Activated T-cell treated with anti-CD3 and anti-CD28 coated beads for 24 hours (primary cell): ENCODE measurements at regions not wholly inside any gene's neighbourhood (a gene's known extent, or its start where the extent isn't known, plus 50 kb on each side); places are given as distances from the start of the nearest gene placed in this dataset.

ENCODE experiments used
- DNase-seq: peaks from one replicate; pipeline ENCODE4 v3.0.0-alpha.2; 2020; ENCODE audit warnings: low read depth

DNA sequence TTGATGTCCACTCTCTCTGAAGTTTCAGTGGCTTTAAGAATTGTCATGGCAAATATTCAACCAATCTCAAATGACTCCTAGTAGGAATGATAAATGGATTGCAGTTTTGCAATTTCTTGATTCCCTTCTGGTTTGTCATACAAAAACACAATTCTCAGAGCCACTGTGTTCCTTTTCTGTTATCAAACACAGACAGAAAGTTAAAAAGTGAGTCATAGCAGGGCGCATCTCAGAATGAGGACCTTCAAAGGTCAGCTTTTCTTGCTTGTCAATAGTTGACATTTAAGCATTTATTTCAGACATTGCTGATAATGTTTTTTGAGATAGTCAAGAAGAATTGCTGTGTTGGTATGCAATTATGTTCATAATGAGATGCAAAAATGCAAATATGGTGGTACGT, 405.9 kb downstream of the NR2F2 start:
- DNase-seq, result no peak

DNA sequence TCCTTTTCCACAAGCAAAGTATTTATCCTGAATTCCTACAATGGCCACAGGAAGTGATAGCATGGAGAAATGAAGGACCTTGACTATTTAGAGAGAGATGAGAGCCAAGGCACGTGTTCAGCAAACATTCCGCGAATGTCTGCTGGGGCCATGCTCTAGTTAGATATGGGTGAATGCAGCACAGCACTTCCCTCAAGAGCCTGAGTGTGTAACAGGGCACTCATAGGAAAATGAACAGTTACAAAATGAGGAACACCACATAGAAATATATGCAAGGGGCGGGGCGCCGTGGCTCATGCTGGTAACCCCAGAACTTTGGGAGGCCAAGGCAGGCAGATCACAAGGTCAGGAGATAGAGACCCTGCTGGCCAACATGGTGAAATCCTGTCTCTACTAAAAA, 406.9 kb downstream of the NR2F2 start:
- DNase-seq, result no peak

DNA sequence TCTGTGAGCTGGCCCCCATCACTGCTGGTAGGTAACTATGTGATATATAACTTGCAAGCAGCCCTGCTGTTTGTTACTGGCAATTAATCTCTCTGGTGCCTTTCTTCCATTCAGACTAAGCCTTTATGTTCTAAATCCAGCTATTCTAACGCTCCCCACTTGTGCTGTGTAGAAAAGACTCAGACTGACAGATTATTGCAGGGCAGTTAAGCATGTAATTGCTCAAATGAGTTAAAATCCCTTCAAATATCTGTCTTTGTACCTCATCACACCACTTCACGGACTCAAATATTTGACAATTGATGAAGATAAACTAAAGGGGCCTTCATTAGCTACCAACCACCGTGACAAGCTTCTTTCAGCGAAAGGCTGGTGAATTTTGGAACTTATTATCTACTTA, 416.2 kb downstream of the NR2F2 start:
- DNase-seq, result no peak

DNA sequence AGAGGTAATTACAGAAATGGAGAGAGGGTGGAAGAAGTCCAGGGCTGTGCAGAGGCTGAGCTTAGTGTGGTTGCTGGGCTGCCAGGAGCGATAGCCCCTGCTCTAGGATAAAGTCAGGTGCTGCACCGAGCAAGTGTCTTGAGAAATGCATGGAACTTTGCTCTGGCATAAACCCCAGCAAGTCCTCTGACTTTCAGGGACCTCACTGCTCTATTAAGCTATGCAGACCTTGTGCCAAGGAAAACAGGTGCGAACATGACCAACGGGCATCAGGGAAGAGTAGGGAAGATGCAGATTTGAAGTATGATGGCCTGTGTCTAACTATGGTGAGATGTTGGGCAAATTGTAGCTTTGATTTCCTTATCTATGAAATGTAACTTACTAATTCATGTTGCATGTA, 416.8 kb downstream of the NR2F2 start:
- no peak for DNase-seq

DNA sequence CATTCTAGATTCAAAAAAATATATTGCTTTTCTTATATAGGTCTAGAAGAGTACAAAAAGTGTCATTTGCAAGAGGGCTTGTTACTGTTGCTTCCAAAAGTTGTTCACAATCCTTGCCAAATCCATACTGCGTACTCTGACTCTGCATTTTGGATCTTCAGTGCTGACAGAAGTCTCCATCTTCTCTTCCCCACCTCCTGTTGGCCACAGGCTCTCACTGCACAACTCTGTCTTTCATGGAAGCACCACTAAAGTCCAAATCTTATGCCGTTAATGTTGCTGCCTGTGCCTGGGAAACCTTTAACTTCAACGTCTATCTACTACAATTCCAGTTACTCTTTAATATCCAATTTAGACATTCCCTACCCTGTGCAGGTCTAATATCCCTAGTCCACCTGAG, 419.9 kb downstream of the NR2F2 start:
- no peak for DNase-seq

DNA sequence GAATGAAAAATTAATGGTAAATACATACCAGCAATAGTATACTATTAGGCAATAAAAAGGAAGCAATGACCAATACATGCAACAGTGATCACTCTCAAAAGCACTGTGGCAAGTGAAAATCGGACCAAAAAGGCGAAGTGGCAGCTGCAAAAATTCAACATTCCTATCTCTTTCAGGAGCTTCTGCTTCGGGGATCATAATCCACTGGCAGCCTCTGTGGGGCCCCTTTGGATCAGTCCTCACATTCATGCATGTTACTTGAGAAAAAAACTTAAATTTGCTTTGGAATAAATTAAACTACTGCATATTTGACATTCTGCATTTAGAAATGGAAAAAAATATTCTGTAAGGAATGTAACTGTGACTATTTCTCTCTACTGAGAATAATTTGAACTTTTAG, 425.6 kb downstream of the NR2F2 start:
- no peak for DNase-seq

DNA sequence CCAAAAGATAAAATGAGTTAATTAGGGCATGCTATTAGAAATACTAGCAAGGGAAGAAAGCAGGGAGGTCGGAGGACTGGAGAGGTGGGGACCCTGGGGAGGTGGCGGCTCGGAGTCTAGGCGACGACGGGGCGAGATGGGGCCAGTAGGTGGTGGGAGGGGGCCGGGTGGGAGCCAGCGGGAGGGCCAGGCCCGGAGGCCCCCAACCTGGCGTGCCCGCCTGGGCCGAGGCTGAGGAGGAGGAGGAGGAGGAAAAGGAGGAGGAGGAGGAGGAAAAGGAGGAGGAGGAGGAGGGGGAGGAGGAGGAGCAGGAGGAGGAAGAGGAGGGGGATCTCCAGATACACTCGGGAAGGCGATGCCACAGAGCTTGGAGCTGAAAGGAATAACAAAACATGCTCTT, 426.2 kb downstream of the NR2F2 start:
- no peak for DNase-seq

DNA sequence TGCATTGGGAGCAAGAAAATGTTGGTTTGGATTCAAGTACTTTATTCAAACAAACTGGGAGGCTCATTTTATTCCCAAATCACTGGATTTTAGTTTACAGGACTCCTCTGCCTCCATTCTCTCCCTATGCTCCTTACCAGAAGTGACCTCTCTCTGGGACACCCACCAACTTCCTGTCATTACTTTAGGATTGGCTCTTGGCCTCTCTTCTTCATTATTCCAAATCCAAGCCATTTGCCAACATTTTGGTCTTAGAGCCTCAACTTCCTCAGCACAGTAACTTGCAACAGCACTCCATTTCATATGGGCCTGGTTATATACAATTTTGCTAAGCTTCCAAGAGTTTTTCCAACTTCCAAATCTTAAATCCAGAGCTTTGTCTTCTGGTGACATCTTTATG, 432.1 kb downstream of the NR2F2 start:
- DNase-seq, result no peak

DNA sequence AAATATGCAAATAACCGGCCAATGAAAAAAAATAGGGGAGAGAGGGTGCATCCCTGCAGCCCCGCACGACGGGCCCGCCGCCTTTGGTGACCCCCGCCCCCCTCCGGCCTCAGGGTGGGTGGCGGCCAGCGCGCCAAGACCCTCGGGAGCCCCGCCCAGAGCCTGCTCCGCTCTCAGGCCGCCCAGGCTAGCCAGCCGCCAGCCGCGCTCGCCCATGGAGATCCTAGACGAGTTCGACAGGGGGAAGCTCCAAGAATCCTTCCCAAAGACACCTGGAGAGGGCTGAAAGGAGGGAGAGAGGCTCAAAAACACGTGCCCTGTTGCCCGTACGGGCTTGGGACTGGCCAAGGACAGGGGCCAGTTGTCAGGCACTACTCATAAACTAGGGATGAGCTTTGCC, 434.0 kb downstream of the NR2F2 start:
- no peak for DNase-seq

DNA sequence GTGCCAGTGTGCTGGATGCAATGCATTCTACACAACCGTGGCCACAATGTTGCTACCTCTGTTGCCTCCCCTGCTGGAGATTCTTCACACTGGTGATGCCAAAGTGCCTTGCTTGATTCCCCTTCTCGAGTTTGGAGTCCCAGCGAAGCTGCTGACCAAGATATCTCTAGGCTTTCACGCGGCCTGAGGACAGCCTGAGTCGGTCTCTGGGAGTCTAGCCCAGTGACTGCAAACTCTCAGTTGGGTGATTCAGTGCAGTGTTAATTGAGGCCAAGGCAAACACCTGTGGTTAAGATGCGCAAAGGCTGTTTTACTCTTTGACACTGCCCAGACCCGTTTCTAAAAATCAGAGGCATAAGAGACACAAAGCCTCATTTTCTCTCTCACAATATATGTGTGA, 434.4 kb downstream of the NR2F2 start:
- no peak for DNase-seq

DNA sequence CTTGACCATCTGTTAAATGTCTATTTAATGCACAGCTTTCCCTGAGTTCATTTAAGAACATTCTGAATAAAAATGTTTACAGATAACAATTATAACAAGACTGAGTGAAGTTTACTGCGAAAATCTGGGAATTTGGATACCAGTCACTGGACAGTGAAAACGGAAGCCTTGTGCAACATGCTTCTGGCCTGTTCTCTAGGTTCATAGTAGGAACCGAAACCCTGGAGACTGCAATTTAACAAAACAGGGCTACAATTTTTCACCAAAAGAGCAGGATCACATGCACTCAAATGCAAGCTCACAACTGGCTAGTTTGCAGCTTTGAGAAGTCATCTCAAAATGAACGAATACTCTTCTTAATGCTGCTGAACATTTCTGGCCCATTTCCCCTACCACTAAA, 435.9 kb downstream of the NR2F2 start:
- DNase-seq, result no peak

DNA sequence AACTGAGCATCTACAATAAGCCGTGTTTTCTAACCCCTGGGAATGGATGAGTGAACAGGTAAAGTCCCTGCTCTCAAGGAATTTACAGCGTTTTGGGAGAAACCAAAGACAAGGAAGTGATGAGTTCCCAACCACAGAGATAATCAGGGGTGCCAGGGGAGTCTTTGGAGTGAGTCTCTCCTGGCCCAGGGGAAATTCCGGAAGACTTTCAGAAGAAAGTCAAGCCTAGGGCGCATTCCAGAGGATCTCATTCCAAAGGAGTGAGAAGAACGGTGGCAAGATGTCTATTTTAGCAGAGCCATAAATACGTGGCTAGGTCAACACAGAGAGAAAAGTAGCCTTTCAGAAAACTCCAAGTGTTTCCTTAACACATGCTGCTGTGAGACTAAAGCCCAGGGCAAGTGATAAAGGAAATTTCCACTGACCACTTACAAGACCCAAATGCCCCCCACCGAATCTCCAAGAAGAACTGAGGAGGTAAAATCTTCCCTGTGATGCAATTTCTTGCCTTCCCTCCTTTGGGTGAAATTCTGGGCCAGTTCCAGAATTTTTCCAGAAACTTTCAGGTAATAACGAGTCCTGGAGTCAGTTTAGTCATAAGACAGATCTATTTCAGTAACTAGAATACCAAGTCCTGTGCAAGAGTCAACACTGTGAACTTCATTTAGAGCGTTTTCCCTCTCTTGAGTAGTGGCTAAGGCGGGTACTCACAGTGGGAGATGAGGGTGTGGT, 437.4 kb downstream of the NR2F2 start:
- no peak for DNase-seq

DNA sequence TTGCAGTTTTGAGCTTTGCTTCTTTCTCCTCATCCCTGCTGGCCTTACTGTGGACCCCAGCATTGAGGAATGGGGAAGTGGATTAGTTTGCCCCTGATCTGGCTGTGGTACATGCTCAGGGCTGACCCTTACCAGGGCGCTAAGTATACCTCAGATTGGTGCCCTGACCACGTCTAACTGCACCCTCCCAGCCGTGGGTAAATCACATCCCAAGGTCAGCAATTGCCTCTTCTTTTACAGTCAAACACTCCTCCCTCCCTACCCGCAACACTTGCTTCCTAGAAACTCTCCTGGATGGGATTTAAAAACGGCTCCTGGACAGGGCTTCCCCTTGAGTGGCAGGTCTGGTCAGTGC, 437.9 kb downstream of the NR2F2 start:
- no peak for DNase-seq

DNA sequence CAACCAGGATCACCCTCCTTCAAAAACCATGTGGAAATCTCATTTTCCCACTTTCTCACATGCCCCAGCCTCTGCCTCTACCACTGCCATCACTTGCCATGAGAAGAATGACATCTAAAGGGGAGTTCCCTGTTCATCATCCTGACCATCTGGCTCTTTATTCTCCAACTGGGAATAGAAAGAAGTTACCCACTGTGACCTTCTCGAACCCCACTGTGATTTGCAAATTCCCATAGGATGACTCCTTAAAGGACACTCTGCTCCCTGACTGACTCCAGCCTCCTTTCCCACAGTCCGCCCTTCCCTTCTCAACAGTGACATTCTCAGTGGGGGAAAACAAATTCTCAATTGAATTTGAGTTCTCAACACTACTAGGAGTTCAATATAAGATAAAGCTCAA, 440.5 kb downstream of the NR2F2 start:
- DNase-seq, result no peak

DNA sequence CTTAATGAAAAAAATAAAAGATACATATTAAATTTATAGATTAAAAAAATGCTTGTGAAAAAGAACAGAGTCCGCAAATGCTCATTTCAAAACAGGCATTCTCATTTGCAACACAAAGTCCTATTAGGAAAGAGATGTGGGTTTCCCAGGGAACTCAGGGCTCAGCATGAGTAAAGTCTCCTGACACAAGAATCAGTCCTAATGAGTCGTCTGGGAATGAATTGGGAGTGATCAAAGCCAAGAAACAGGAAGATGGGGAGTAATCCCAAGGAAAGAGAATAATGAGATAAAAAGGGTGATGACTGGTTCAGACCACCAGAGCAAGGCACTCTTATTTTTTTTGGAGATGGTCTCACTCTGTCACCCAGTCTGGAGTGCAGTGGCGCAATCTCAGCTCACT, 443.7 kb downstream of the NR2F2 start:
- no peak for DNase-seq

DNA sequence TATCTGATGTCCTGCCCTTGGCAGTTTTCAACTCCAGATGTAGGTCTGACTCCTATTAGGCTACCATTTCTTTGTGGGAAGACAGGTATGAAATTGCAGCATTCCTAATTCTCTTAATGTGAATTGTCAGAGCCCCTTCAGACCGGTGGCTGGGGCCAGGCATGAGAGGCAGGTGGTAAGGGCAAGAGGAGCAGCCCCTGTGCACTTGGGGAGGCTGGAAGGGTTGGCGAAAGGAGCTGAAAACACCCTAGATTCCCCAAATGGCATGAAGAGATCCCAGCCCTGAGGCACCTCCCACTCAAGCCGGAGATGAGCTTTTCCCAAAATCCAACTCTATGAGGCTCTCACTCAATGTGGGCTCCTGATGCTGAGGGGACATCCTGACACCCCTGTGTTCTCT, 453.2 kb downstream of the NR2F2 start:
- DNase-seq, result no peak

DNA sequence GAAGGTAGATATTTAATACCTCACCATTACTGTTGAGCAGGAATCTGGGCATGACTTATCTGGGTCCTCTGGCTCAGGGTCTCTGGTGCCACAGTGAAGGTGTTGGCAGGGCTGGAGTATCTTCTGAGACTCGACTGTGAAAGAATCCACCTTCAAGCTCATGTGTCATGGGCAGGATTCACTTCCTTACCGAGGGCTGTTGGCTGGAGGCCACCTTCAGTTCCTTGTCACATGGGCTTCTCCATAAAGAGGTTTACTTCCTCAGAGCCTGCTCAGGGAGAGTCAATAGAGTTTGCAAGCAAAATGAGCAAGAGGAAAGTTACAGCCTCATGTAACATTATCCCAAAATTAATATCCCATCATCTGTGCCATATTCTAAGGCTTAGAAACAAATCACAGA, 459.5 kb downstream of the NR2F2 start:
- DNase-seq, result no peak

DNA sequence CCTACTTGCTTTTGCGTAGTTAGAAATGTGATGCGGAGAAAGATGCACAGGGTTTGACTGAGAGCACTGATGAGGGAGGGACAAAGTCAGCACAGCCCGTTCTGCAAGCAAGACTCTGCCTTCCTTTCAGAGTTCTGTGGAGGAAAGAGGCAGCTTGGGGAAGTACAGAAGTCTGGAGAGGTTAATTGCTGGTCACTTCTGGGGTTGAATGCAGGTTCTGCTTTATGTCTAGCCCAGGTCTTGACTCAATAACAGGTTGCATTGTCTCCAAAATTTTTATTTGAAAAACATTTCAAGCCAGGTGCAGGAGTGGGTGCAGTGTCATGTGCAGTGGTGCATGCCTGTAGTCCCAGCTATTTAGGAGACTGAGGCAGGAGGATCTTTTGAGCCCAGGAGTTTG, 461.7 kb downstream of the NR2F2 start:
- no peak for DNase-seq

DNA sequence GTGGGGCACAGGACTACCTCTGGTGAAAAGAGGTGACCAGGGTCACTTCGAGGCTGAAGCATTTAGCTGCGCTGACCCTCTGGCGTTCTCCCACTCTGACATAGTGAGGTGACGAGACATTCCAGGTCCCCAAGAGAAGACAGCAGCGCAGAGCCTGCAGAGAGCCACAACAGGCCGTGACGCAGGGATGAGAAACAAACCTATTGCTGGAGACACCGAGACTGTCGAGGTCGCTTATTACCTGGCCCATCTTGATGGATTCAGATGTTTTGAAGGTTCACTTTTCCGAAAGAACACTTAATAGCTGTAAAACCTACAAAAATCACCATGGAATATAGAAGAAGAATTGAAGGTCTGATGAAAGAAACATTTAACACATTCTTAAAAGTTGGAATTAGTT, 466.3 kb downstream of the NR2F2 start:
- DNase-seq, result no peak

DNA sequence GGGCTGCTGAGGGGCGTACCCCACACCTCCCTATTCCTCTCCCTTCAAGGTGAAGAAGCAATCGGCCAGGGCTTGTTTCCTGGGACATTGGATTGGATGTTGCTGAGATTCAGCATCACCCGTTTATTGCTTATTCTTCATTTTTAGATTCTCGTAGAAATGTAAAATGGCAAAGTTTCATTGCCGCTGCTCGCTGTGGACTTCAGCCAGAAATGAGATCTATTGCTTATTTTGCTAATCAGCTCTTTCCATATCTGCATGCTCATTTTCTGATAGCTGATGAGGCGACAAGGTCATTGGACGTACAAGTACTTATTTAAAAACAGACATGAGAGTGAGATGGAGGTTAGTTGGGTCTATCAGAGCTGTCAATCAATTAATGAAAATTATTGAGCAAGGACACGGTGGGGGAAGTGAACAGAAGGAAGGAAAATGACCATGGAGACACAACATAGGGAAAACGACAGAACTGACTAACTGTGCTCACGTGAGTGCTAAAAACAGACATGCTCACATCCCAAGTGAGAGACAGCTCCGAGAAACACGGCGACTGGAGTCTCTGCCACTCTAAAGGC, 471.2 kb downstream of the NR2F2 start:
- no peak for DNase-seq

DNA sequence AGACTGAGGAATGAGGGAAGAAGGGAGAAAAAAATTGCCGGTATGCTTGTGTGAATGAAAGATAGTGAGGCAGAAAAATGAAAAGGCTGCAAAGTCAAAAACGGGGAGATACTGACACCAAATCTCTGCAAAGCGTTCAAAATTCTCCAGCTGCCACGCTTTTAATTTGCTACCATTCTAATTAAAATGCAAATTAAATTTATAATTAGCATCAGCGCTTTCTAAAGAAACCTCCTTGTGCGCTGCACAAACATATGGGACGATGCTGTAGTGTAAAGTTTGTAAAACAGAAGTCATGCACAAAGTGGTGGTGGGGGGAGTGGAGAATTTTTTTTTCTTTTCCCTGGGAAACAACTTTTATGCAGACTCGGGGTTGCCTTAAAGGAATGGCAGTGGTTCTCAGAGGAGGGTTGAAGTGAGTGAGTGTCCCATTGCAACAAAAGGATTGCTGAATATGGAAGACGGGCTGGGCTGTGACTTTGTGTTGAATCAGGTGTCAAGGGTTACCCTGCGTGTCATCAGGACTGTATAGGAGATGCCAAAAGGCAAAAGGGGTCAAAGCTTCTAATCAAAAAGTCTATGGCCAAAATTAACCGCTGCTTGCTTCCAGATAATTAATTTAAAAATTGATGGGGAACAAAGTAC, 472.2 kb downstream of the NR2F2 start:
- DNase-seq, result no peak

DNA sequence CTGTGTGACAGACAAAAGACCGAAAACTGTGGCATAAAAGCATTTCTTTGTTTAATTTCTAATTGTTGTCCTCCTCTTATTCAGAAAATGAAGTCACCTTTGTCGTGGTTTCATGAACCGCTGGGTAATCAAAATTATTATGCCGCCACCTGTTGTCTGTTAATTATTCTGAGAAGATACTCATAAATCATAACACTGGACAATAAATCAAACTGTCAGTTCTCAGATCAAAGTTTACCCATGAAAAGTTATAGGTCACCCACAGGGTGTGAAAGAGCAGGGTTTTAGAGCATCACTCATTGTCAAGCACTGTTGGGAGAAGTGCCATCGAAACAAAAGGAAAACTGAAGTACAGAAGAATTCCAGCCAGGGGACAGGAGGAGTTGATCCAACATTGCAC, 474.3 kb downstream of the NR2F2 start:
- DNase-seq, result no peak

DNA sequence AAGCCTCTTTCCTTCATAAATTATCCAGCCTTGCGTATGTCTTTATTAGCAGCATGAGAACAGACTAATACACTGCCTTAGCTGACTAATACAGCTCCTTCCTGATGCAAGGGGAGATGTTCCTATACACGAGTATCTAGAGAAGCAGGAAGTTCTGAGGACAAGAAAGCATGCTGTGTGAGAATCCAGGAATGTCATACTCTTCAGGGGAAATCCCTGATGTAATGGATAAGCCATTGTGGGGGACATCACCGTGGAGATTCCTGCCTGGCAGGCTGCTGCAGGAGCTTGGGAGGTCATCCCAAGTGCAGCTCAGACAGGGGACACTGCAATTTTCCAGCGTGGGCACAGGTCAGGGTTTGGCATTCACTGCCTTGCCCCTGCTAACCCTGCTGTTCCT, 476.9 kb downstream of the NR2F2 start:
- no peak for DNase-seq

DNA sequence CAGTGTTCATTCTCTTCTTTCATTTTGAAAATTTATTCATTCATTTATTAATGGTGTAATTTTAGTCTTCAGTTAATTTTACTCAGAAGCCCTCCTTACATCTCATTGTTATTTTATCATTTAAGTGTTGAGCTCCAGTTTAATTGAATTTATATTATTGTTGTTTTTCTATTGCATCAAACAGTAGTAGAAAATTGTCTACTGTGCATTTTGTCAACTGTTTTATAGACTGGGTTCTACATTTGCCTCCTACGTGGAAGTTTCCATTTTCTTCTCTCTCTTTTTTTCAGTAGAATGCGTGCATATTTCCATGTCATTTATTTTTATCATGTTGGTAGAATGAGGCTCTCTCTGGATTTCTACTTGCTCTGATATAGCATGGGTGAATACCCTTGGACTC, 487.4 kb downstream of the NR2F2 start:
- no peak for DNase-seq
